ENCODE measurements at regions not wholly inside any gene's neighbourhood (a gene's known extent, or its start where the extent isn't known, plus 50 kb on each side); places are given as distances from the start of the nearest gene placed in this dataset.

DNA sequence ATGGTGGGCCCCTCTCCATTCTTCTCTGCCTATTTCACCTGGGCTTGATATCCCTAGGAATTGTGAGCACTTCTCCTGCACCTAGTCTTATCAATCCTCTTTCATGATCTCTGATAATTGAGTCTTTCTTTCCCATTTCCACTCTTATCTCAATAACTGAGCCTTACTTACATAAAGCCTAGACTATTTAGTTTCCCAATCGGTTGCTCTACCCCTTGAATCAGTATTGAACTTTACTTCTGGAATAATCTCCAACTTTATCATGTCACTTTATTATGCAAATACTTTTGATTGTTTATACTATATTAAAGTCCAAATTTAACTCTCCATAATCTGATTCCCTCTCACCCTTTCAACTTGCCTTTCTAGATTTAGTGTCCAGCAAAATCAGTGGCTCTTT is 222.7 kb downstream of the SPRY1 start:
- TF ChIP-seq, protein P1, sequence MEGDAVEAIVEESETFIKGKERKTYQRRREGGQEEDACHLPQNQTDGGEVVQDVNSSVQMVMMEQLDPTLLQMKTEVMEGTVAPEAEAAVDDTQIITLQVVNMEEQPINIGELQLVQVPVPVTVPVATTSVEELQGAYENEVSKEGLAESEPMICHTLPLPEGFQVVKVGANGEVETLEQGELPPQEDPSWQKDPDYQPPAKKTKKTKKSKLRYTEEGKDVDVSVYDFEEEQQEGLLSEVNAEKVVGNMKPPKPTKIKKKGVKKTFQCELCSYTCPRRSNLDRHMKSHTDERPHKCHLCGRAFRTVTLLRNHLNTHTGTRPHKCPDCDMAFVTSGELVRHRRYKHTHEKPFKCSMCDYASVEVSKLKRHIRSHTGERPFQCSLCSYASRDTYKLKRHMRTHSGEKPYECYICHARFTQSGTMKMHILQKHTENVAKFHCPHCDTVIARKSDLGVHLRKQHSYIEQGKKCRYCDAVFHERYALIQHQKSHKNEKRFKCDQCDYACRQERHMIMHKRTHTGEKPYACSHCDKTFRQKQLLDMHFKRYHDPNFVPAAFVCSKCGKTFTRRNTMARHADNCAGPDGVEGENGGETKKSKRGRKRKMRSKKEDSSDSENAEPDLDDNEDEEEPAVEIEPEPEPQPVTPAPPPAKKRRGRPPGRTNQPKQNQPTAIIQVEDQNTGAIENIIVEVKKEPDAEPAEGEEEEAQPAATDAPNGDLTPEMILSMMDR (conservative IDR thresholded peaks at IDR 0.05; ENCODE audit: low read depth, low read length): no peak
- no peak for DNase-seq (ENCODE audit: low read depth)
- H3K4me3 ChIP-seq (ENCODE audit: low read length): no peak overlapping the region

DNA sequence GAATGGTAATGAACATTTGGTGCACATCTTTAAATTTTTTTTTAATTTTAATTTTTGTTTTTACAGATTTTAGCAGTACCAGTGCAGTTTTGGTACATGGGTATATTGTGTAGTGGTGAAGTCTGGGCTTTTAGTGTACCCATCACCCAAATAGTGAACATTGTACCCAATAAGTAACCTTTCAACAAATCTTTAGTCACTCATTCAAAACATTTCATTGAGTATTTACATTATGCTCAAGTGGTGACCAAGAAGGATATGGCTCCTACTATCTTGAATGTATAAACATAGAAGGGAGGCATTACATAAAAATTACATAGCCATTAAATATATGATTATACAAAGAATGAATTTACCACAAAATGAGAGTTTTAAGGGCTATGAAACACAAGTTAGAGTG is 223.3 kb downstream of the SPRY1 start:
- H3K4me3 ChIP-seq (ENCODE audit: low read length): no peak overlapping the region
- TF ChIP-seq, protein P1 (conservative IDR thresholded peaks at IDR 0.05; ENCODE audit: low read depth, low read length): no peak
- DNase-seq (ENCODE audit: low read depth): no peak

DNA sequence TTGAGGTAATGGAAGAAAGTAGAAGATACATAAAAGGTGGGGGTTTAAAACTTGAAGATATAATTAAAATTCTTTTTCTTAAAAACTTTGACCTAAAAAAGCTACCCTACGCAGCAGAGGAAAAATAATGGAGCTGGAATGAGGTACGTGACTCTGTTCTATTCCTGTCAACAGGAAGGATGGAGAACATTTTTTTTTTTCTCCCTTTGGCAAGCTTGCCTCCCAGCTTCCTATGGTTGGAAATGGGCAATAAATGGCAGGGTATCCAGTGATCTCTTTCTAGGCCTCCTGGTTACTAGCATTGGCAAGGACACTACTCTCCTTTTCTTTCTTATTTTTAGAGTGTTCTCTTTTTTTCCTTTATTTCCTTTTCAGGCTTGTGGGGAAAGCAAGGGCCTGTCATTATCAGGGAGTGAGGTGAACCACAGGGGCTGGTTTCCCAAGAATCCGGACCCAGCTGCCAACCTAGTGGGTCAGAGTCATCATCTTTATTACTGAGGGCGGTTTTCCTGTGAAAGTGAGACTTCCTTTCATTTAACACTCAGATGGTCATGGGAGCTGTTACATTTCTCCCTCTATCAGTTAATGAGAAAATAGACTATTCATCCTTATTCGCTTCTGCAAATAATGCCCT is 224.6 kb downstream of the SPRY1 start:
- TF ChIP-seq, protein P1 (conservative IDR thresholded peaks at IDR 0.05; ENCODE audit: low read depth, low read length): no peak
- no peak for DNase-seq (ENCODE audit: low read depth)
- H3K4me3 ChIP-seq (ENCODE audit: low read length): no peak overlapping the region

- DNase-seq (ENCODE audit: low read depth): no peak
- TF ChIP-seq, protein P1 (conservative IDR thresholded peaks at IDR 0.05; ENCODE audit: low read depth, low read length): no peak
- no peak overlapping the region for H3K4me3 ChIP-seq (ENCODE audit: low read length)
Measured at GRCh38 chr4:123622572-123622971, 226.0 kb downstream of the SPRY1 start.

DNA sequence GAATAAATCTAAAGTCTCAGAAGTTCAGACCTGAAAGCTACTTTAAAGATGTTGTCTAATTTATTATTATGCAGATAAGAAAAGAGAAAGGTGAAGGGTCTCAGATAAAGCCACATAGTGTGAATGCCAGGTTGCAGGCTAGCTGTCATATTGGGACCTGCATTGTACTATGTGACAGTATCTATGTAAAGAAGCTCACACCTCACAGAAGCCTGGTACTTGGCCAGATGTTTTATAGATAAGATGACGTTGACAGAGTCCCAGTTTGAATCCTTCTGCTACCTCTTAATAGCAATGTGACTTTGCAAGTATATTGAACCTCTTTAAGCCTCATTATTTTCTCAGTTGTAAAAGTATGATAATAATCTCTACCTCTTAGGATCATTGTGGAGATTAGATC is 227.0 kb downstream of the SPRY1 start:
- TF ChIP-seq, protein P1 (conservative IDR thresholded peaks at IDR 0.05; ENCODE audit: low read depth, low read length): no peak
- no peak for DNase-seq (ENCODE audit: low read depth)
- no peak overlapping the region for H3K4me3 ChIP-seq (ENCODE audit: low read length)

DNA sequence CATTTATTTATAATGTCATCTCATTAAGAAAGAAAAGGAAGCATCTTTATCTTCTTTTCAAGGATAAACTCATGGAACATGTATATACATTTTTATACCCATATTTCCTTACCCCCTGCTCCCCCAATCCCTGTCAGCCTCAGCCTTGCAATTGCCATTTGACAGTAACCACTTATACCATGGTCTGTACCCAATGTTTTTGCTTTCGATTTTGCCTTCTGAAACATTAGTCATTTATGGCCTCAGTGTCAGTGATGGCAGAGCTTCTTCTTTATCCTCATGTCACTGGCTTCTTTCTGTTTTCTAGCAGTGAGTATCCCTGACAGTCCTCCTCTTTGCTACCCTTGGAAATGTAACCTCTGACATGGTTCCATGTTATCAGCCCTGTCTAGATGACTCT is 228.4 kb downstream of the SPRY1 start:
- no peak for DNase-seq (ENCODE audit: low read depth)
- TF ChIP-seq, protein P1 (conservative IDR thresholded peaks at IDR 0.05; ENCODE audit: low read depth, low read length): no peak

DNA sequence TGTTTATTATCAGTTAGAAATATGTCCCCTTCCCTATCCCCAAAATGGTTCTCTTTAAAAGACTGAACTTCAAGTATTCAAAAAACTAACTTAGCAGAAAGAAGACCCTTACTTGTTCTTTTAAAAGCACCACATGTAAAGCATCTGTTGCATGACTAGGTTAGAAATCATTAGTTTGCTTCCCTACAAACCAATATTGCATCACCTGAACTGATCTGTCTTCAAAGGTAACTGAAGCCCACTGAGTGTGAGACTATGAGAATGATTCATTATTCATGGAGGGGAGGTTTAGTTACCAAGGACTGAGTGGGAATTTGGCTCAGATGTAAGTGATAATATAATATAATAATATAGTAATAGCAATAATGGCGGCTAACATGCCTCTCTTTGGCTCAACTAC is 231.7 kb downstream of the SPRY1 start:
- no peak overlapping the region for H3K4me3 ChIP-seq (ENCODE audit: low read length)
- TF ChIP-seq, protein P1 (conservative IDR thresholded peaks at IDR 0.05; ENCODE audit: low read depth, low read length): no peak
- no peak for DNase-seq (ENCODE audit: low read depth)

More for the DNA sequence above, 228.4 kb downstream of the SPRY1 start:
- H3K4me3 ChIP-seq (ENCODE audit: low read length): no peak overlapping the region
